ENCODE measurements at regions not wholly inside any gene's neighbourhood (a gene's known extent, or its start where the extent isn't known, plus 50 kb on each side); places are given as distances from the start of the nearest gene placed in this dataset.

GRCh38 chr1:116232989-116233514 lies 121.9 kb downstream of the MAB21L3 start:
- DNase-seq = peak; percentile 28 to 73

DNA sequence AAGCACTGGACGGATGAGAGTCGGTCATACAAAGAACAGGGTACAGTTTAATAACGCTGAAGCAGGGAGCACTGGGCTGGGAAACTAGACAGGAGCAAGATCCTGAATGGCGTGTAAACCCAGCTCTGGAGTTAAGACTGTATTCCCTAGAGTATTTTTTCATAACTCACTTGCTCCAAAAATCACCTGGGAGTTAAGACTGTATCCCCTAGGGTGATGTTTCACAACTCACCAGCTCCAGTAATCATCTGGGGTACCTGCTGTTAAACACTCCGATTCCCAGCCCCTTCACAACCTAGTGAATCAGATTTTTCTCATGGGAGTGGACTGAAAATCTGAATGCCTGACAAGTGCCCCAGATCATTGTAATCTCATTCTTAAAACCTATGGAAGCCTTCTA lies 123.2 kb downstream of the MAB21L3 start:
- DNase-seq = no peak

- no peak for DNase-seq
These were observed 128.7 kb downstream of the MAB21L3 start for GRCh38 chr1:116239916-116240315.

DNA sequence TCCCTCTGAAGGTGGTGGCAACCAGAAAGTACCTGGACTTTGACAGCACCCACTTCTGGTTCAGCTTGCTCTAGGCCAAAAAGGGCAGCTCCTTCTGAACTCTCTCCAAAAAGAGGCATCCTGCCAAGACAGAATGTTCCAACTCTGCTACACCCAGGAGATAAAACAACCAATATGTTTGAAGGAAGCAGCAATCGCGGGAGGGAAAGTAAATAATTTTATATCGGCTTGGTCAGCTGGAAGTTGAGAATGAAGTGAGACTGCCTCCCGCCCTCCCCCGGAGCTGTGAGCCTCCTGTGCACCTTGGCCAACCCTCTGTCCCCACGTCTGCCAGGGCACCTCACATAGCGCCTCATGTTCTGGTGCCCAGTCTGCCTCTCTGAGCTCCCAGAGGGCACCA lies 130.3 kb upstream of the ATP1A1 start:
- no peak for DNase-seq

DNA sequence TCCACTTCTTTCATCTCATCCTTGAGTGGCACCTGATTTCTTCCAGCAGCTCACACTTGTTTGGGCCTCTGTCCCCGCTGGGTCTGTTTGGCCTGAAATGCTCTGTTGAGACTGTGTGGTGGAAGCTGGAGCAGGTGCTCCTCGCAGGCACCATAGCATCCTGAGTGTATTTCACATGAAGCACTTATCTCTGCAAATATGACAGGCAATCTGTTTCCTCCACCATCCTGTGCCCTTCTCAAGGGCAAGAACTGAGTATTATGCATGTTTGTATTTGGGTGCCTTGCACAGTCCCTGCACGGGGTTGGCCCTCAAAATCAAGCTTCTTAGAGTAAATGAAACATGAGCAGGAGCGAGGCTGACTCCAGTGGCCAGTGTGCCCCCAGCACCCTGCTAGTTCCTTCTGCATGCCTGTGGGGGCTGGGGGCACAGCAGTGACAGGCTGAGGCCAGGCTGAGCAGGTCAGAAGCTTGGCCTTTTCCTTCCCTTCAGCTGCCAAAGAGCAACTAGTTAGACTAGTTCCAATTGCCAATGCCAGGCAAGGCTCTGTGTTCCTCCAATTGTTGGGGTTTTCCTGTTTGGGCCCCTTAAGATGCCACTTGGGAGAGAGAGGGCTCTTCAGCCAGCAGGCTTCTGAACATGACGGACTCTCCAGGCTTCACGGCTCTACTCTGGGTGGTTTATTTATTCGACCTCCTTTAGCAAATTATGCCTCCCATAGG lies 129.6 kb upstream of the ATP1A1 start:
- peak; percentile 52 to 76 for DNase-seq

- peak in 1 of 2 experiments; percentile 52 for DNase-seq
These were observed 126.9 kb upstream of the ATP1A1 start for GRCh38 chr1:116246174-116246573.

GRCh38 chr1:116252271-116252670 lies 120.8 kb upstream of the ATP1A1 start:
- DNase-seq = no peak

GRCh38 chr1:116252785-116253184 lies 120.3 kb upstream of the ATP1A1 start:
- peak in 1 of 2 experiments; percentile 77 for DNase-seq

DNA sequence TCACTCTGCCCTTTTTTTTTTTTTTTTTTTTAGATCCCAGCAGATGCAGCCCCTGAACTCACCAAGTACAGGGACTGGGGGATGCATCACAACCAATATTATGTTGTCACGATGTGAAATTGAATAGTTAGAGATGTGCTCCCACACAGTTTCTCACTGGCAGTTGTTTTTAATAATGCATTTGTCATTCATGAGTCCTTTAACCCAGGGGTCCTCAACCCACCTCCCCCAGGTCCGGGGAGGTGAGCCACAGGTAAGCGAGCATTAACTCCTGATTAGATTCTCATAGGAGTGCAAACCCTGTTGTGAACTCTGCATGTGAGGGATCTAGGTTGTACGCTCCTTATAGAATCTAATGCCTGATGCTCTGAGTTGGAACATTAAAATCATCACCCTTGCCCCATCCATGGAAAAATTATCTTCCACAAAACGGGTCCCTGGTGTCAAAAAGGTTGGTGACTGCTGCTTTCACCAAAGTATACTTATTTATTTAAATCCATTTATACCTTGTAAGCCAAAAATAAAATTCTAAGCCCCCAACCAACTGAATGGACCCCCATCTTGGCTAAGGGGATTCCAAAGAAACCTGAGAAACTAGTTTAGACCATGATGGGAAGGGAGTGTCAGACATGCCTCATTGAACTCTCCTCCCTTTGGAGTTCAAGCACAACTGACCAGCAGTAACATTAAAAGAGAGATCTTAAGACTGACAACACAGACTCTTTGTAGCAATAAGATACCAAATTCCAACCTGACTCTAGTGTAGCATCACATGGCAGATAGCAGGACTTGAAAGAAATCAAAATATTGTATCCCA lies 119.3 kb upstream of the ATP1A1 start:
- no peak for DNase-seq

DNA sequence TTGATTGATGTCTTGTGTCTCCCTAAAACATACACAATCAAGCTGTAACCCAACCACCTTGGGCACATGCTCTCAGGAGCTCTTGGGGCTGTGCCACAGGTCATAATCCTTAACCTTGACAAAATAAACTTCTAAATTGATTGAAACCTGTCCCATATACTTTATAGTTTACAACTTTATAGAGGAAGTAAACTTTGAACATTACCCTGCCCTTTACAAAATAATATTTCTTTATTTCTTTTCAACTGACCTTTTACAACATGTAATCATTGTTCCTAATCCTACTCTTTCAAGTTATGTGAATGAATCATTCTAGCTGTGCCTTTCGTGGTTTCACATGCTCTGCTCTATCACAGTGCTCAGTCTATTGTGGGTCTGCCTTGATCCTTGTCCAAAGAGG lies 118.3 kb upstream of the ATP1A1 start:
- no peak for DNase-seq

DNA sequence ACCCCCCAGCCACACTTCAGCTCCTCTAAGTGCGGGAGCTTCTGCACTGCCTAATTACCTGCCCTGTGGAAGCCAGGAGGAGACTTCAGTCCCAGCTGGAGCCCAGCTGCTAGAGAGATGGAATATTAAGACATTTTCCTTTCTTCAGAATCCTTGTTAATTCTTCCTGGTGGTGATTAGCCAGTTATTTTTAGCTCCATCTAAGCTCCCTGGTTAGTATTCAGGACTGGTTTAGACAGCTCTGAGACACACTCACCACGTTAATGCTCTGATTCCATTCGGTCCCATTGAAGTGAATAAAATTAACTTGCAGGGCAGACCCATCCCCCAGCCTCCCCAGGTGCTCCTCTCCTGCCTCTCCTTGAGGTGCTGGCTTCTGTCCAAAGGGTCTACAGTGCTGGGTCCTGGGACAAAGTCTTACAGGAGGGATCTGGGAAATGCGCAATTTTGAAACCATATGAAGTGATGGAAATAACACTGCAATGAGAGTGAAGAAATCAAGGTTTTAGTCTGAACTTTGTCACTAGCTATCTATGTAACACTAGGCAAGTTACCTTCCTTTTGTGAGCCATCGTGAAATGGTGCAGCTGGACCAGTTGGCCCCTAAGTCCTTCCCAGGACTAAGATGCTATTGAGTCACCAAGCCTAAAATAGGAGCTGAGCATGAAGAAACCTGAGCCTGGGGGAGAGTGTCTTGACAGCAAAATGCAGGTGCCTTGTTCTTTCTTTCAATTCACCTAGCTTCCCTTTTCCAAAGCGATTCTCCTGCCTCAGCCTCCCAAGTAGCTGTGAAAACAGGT lies 117.4 kb upstream of the ATP1A1 start:
- peak; percentile 97 to 98 for DNase-seq

DNA sequence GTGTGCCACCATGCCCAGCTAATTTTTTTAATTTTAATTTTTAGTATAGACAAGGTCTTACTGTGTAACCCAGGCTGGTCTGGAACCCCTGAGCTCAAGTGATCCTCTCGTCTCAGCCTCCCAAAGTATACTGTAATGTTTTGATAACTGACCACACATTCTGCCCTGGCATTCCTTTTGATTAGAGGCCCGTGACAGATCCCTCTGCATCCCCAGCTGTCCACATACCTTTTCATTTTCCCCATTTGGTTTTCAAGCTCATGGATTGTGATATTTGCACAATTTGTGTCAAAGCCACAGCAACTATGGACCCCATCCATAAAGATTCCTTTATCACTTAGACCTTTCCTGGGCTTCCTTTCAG lies 116.8 kb upstream of the ATP1A1 start:
- DNase-seq = peak in 1 of 2 experiments; percentile 31

DNA sequence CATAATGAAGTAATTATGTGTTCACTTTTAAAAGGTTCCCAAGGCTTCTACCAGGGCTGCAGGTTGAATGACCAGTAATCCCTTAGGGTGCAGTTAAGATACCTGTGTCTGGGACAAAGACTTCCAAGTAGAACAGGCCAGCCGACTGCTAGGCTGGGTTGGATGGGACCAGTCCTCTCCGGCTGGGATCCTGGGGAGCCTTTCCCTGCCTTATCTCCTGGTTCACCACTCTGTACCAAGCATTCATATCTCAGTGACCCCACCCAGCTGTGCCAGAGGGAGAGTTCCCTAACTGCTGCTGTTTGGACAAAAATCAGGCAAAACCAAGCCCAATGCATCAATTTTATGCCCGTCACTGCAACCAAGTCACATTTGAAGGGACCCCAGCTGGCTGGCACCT lies 116.2 kb upstream of the ATP1A1 start:
- no peak for DNase-seq

DNA sequence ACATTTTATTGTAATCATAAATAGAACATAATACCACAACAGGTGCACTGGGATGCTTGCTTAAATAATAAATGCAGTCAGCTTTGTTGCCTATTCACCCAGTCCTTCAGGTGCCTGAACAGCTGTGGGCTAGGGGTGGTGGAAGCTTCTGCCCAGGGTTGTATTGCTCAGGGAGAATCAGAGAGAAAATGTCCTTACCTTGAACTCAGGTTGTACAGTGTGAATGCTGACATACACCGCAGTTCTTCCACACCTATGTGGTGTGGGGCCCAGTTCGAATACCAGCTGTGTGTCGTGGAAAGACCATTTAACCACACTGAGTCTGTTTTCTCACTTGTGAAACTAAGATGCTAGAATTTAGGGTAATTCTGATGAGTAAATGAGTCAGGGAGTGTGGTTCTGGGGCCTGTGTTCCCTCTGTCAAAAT lies 115.7 kb upstream of the ATP1A1 start:
- peak; percentile 94 to 98 for DNase-seq

GRCh38 chr1:116257836-116258235 lies 115.2 kb upstream of the ATP1A1 start:
- no peak for DNase-seq

DNA sequence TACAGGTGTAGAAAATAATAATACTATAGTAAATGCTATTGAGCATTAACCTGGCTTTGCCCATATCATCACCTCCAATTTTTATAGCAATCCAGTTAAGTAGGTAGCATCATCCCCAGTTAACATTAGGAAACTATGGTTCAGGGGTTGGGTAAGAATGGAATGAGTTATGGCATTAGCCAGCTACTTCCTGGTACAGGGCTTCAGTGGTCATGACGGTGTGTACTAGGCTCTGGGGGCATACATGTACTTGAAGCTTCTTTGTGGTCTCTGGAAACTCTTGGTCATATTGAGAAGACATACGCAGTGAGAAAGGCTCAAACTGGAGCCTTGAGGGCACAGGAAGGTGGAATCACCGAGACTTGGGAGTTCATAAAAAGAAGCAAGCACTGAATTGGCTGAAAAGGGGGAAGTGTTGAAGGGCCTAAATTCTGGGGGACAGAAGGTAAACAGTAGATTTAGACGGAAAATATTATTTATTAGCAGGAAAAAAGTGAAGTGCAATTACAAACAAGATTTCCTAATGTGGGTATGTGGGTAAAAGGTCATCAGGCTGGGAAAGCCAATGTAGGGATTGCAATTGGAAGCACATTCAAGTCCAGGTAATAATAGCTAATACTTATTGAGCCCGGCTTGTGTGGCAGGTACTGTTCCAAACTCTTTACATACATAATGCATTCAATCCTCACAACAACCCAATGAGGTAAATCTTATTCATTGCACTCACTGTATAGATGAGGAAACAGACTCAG lies 114.2 kb upstream of the ATP1A1 start:
- no peak for DNase-seq

DNA sequence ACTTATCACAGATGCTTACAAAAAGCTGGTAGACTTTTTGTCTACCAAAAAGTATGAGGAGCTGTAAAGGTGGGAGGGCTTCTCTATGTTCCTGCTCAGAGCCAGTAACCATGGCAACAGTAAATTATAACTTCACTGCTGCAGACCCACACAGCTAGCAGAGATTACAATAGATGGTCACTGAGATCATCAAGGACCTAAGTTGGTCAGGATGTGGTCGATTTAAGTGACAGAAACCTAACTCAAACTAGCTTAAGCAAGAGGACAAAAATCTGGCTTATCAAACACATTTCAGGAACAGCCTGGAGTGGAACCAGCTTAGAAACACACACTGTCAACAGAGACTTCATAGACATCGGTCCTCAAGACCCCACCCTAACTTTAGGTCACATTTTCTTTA lies 113.4 kb upstream of the ATP1A1 start:
- DNase-seq = peak in 1 of 2 experiments; percentile 18

DNA sequence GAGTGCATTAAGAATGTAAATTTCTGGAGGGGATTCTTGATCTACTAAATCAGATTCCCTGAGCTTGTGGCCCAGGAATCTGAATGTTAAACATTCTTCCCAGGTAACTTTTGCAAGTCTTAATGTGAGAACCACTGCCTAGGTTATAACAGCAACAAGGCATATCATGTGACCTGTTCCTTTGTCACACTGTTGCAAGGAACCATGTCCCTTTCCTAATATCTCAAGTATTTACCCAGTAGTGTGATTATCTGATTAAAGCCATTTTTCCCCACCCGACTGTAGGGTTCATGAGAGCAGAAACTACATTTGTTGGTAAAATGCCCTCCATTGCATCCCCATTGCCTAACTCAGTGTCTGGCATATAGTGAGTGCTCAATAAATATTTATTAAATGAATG lies 112.9 kb upstream of the ATP1A1 start:
- DNase-seq = no peak

GRCh38 chr1:116260621-116261020 lies 112.4 kb upstream of the ATP1A1 start:
- DNase-seq = no peak

- no peak for DNase-seq
These were observed 111.8 kb upstream of the ATP1A1 start for GRCh38 chr1:116261227-116261626.

- no peak for DNase-seq
These were observed 110.6 kb upstream of the ATP1A1 start for GRCh38 chr1:116262207-116262994.

DNA sequence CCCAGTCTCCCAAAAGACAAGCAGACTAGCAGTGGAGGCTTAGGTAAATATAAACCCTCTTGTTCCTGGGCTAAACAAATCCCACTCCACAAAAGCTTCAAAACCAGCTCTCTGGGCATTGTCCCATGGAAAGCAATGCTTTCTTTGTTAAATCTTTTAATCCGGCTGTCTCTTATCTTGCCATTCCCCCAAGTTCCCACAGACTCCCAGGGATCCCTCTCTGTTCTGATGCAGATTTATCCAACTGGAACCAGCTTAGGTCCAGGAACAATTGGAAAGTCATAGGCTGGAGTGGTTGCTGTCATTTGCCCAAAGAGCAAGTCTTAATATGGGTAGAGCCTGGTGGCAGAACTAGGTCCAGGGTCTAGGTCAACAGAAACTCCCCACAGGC lies 110.1 kb upstream of the ATP1A1 start:
- no peak for DNase-seq

Measured in NCI-H524 (cell line).